ENCODE measurements at regions not wholly inside any gene's neighbourhood (a gene's known extent, or its start where the extent isn't known, plus 50 kb on each side); places are given as distances from the start of the nearest gene placed in this dataset.

- no peak overlapping the region for H4K5ac ChIP-seq (ENCODE audit: insufficient read length, low read depth, low read length)
- H3K4ac ChIP-seq (ENCODE audit: low read depth, low read length): no peak overlapping the region
- no peak overlapping the region for H2BK12ac ChIP-seq (ENCODE audit: insufficient read length, low read depth, low read length)
- H3K4me2 ChIP-seq (ENCODE audit: insufficient read depth, insufficient read length, low read length): no peak overlapping the region
- Mint-ChIP-seq H3K36me3 (ENCODE audit: insufficient read depth in 1 of 3, low read depth in 3 of 3) (no peaks in the 10 kb centered on the region), H3K4me3 (no peak overlapping the region), H3K27ac (no peak overlapping the region), H3K4me1 (no peaks in the 10 kb centered on the region), H3K9me3 (no peaks in the 10 kb centered on the region), H3K27me3 (ENCODE audit: low read depth) (no peaks in the 10 kb centered on the region)
- H3K79me1 ChIP-seq (ENCODE audit: insufficient read depth, low read depth, low read length, poor library complexity, severe bottlenecking): no peaks in the 10 kb centered on the region
- H3T11ph ChIP-seq (ENCODE audit: low read length): no peak overlapping the region
- H2BK120ac ChIP-seq (ENCODE audit: low read depth, low read length, poor library complexity, severe bottlenecking): no peak overlapping the region
- no peak overlapping the region for H2BK20ac ChIP-seq (ENCODE audit: low read depth, low read length, poor library complexity, severe bottlenecking)
- H2BK15ac ChIP-seq (ENCODE audit: low read depth, low read length): no peak overlapping the region
- H3K27me3 ChIP-seq (ENCODE audit: insufficient read depth, low read length): no peaks in the 10 kb centered on the region
- H3K56ac ChIP-seq (ENCODE audit: insufficient read length, low read depth, low read length): no peak overlapping the region
- H4K20me1 ChIP-seq (ENCODE audit: control insufficient read depth, insufficient read depth, insufficient read length): no peaks in the 10 kb centered on the region
- no peak overlapping the region for H4K8ac ChIP-seq (replicated peaks; ENCODE audit: insufficient read length, low read depth, low read length)
- H3K79me2 ChIP-seq (ENCODE audit: insufficient read depth, low read length): no peaks in the 10 kb centered on the region
- no peak overlapping the region for H3K27ac ChIP-seq (ENCODE audit: insufficient read length, low read depth, low read length)
- TF ChIP-seq CTCF (conservative IDR thresholded peaks at IDR 0.05): no peak
- no peak overlapping the region for H3K9ac ChIP-seq (ENCODE audit: extremely low read depth, insufficient read length, low read length)
- no peaks in the 10 kb centered on the region for H3K4me1 ChIP-seq (ENCODE audit: insufficient read depth, low read length)
- H3K9me3 ChIP-seq (ENCODE audit: control insufficient read depth, low read depth, low read length): no peaks in the 10 kb centered on the region
- DNase-seq: no peak
- no peak overlapping the region for H4K91ac ChIP-seq (ENCODE audit: insufficient read length, low read depth, low read length)
- no CpG with 5 or more reads among the region's 2 CpGs for WGBS (ENCODE audit: extremely low coverage, insufficient read length, low lambda C conversion rate)
- no peak overlapping the region for H3K18ac ChIP-seq (ENCODE audit: insufficient read length, low read depth, low read length)
- no peak overlapping the region for H2AK5ac ChIP-seq (ENCODE audit: insufficient read length, low read length)
- no peak overlapping the region for H3K14ac ChIP-seq (ENCODE audit: insufficient read depth, low read length)
- H3K23me2 ChIP-seq (ENCODE audit: insufficient read length, low read depth, low read length, poor library complexity, severe bottlenecking): no peaks in the 10 kb centered on the region
- H3K23ac ChIP-seq (ENCODE audit: insufficient read length, low read depth, low read length): no peak overlapping the region
- no peak overlapping the region for H2AFZ ChIP-seq (ENCODE audit: low read length)
- no peak overlapping the region for H2BK5ac ChIP-seq (ENCODE audit: insufficient read length, low read length)
Observed at GRCh38 chr12:74322792-74323191, 214.8 kb upstream of the ATXN7L3B start.

All from H9 (cell line).